IMR-90 (cell line): ENCODE measurements at regions not wholly inside any gene's neighbourhood (a gene's known extent, or its start where the extent isn't known, plus 50 kb on each side); places are given as distances from the start of the nearest gene placed in this dataset.

Source experiments
- ATAC-seq: fragments of 200-7000 bp; cut with Tn5 transposase; 2 replicates; pipeline ENCODE4 v1.9.1; 2020; ENCODE audit warnings: low read depth, mild to moderate bottlenecking, moderate library complexity
- BruUV-seq: library from RNA; stranded (reverse); fragments of 400-500 nt; replicated peaks from 2 replicates; lab custom pipeline; 2021; lab: Mats Ljungman, UMichigan
- CTCF ChIA-PET: fragments of 300-600 bp; formaldehyde crosslinking; extraction: SDS; loops from one replicate; lab custom pipeline; 2021; ENCODE audit warnings: antibody characterized with exemption; lab: Yijun Ruan, JAX
- POLR2A ChIA-PET: fragments of 300-600 bp; sonication (Branson Sonifier 250); formaldehyde crosslinking; loops from one replicate; lab custom pipeline; 2022; ENCODE audit warnings: antibody characterized with exemption; ENCODE audit not compliant: unreplicated experiment; lab: Charles Lee
- DNase-seq: peaks from one replicate; pipeline ENCODE4 v3.0.0; 2013
- H2AFZ ChIP-seq: replicated peaks from 2 replicates; pipeline ENCODE3; 2013; ENCODE audit warnings: low read length, mild to moderate bottlenecking; ENCODE audit not compliant: poor library complexity
- H2AK5ac ChIP-seq: 2 replicates; pipeline ENCODE4 v1.6.1; 2013; ENCODE audit warnings: low read depth, low read length, inconsistent platforms
- H2AK9ac ChIP-seq: replicated peaks from 2 replicates; pipeline ENCODE3; 2013; ENCODE audit warnings: mild to moderate bottlenecking, low read depth, low read length, moderate library complexity; ENCODE audit not compliant: poor library complexity
- H2BK120ac ChIP-seq: 2 replicates; pipeline ENCODE4 v1.6.1; 2013; ENCODE audit warnings: low read depth, low read length, inconsistent platforms
- H2BK15ac ChIP-seq: 3 replicates; pipeline ENCODE4 v1.6.1; 2013; ENCODE audit warnings: low read depth, low read length, inconsistent platforms
- H2BK20ac ChIP-seq: 2 replicates; pipeline ENCODE4 v1.6.1; 2013; ENCODE audit warnings: low read depth, mild to moderate bottlenecking, inconsistent platforms, low read length, moderate library complexity
- H2BK5ac ChIP-seq: 2 replicates; pipeline ENCODE4 v1.6.1; 2013; ENCODE audit warnings: mild to moderate bottlenecking, low read depth, low read length, inconsistent platforms; ENCODE audit not compliant: poor library complexity, severe bottlenecking
- H3K14ac ChIP-seq: replicated peaks from 2 replicates; pipeline ENCODE4 v1.6.1; 2013; ENCODE audit warnings: low read depth, low read length, inconsistent platforms
- H3K18ac ChIP-seq: 2 replicates; pipeline ENCODE4 v1.6.1; 2013; ENCODE audit warnings: low read depth, low read length, control low read depth
- H3K23ac ChIP-seq: 2 replicates; pipeline ENCODE4 v1.6.1; 2013; ENCODE audit warnings: low read depth, low read length, inconsistent platforms
- H3K27ac ChIP-seq: 2 replicates; pipeline ENCODE4 v1.5.1; 2013; ENCODE audit warnings: mild to moderate bottlenecking, control low read depth, low read length; ENCODE audit not compliant: insufficient read depth
- H3K27me3 ChIP-seq: 2 replicates; pipeline ENCODE4 v1.6.1; 2013; ENCODE audit warnings: low read length; ENCODE audit not compliant: control insufficient read depth, insufficient read depth
- H3K36me3 ChIP-seq: 2 replicates; pipeline ENCODE4 v1.6.1; 2013; ENCODE audit warnings: low read length, mixed read lengths; ENCODE audit not compliant: control insufficient read depth, insufficient read depth
- H3K4ac ChIP-seq: 2 replicates; pipeline ENCODE4 v1.6.1; 2013; ENCODE audit warnings: low read depth, low read length, inconsistent platforms
- H3K4me1 ChIP-seq: 2 replicates; pipeline ENCODE4 v1.6.1; 2013; ENCODE audit warnings: low read length, mixed read lengths; ENCODE audit not compliant: control insufficient read depth, insufficient read depth
- H3K4me2 ChIP-seq: 2 replicates; pipeline ENCODE4 v1.6.1; 2013; ENCODE audit warnings: low read depth, mild to moderate bottlenecking, control low read depth, low read length, moderate library complexity
- H3K4me3 ChIP-seq: 2 replicates; pipeline ENCODE4 v1.5.1; 2013; ENCODE audit warnings: low read depth, mild to moderate bottlenecking, control low read depth, low read length, moderate library complexity; ENCODE audit not compliant: insufficient read depth
- H3K56ac ChIP-seq: 2 replicates; pipeline ENCODE4 v1.6.1; 2013; ENCODE audit warnings: low read length, inconsistent platforms; ENCODE audit not compliant: insufficient read depth; ENCODE audit errors: extremely low read depth
- H3K79me1 ChIP-seq, 2 experiments: 2 replicates each; pipeline ENCODE4 v1.6.1; 2013; ENCODE audit warnings: low read length in 2 of 2, inconsistent platforms in 1 of 2, low read depth in 1 of 2
- H3K9ac ChIP-seq: 2 replicates; pipeline ENCODE4 v1.6.1; 2013; ENCODE audit warnings: low read depth, low read length, control low read depth
- H3K9me1 ChIP-seq: 2 replicates; pipeline ENCODE4 v1.6.1; 2013; ENCODE audit warnings: low read length, inconsistent platforms; ENCODE audit not compliant: insufficient read depth
- H3K9me3 ChIP-seq: 2 replicates; pipeline ENCODE4 v1.6.1; 2013; ENCODE audit warnings: low read length; ENCODE audit not compliant: control insufficient read depth, insufficient read depth
- H4K20me1 ChIP-seq: 2 replicates; pipeline ENCODE4 v1.6.1; 2013; ENCODE audit warnings: low read length, inconsistent platforms; ENCODE audit not compliant: insufficient read depth
- H4K5ac ChIP-seq: 2 replicates; pipeline ENCODE4 v1.6.1; 2013; ENCODE audit warnings: mild to moderate bottlenecking, low read depth, low read length, control low read depth
- H4K8ac ChIP-seq, 2 experiments: 2 replicates each; pipeline ENCODE4 v1.6.1; 2013; ENCODE audit warnings: low read depth in 2 of 2, low read length in 2 of 2, control low read depth in 1 of 2, inconsistent platforms in 1 of 2
- H4K91ac ChIP-seq: 2 replicates; pipeline ENCODE4 v1.6.1; 2013; ENCODE audit warnings: low read depth, low read length, inconsistent platforms; ENCODE audit not compliant: insufficient read depth
- BHLHE40 ChIP-seq: fragments of 150-350 bp; IDR thresholded peaks from 2 replicates; pipeline ENCODE4 v1.6.1; 2016; ENCODE audit warnings: mild to moderate bottlenecking, low read depth, low read length
- CEBPB ChIP-seq: IDR thresholded peaks from 2 replicates; pipeline ENCODE4 v1.6.1; 2012; ENCODE audit warnings: low read depth, low read length, improper control_type of control experiment
- CHD1 ChIP-seq: IDR thresholded peaks from 2 replicates; pipeline ENCODE4 v1.6.1; 2012; ENCODE audit warnings: low read depth, low read length, improper control_type of control experiment
- FOS ChIP-seq: fragments of 150-350 bp; IDR thresholded peaks from 2 replicates; pipeline ENCODE4 v1.6.1; 2016; ENCODE audit warnings: low read depth, low read length
- MAFK ChIP-seq: IDR thresholded peaks from 2 replicates; pipeline ENCODE4 v1.6.1; 2012; ENCODE audit warnings: low read depth, low read length, improper control_type of control experiment
- MAZ ChIP-seq: IDR thresholded peaks from 2 replicates; pipeline ENCODE4 v1.6.1; 2012; ENCODE audit warnings: low read depth, mild to moderate bottlenecking, low read length, improper control_type of control experiment, moderate library complexity, borderline replicate concordance
- MXI1 ChIP-seq: IDR thresholded peaks from 2 replicates; pipeline ENCODE4 v1.6.1; 2012; ENCODE audit warnings: low read depth, mild to moderate bottlenecking, low read length, moderate library complexity, borderline replicate concordance
- NFE2L2 ChIP-seq: fragments of 150-350 bp; IDR thresholded peaks from 2 replicates; pipeline ENCODE4 v1.6.1; 2016; ENCODE audit warnings: low read depth, mild to moderate bottlenecking, low read length
- POLR2A ChIP-seq: IDR thresholded peaks from 2 replicates; pipeline ENCODE4 v1.6.1; 2012; ENCODE audit warnings: mild to moderate bottlenecking, low read depth, low read length
- RAD21 ChIP-seq: IDR thresholded peaks from 2 replicates; pipeline ENCODE4 v1.6.1; 2012; ENCODE audit warnings: low read length, improper control_type of control experiment
- RCOR1 ChIP-seq: IDR thresholded peaks from 2 replicates; pipeline ENCODE4 v1.6.1; 2012; ENCODE audit warnings: mild to moderate bottlenecking, low read length, improper control_type of control experiment; ENCODE audit not compliant: insufficient replicate concordance
- RFX5 ChIP-seq: IDR thresholded peaks from 2 replicates; pipeline ENCODE4 v1.8.0; 2012; ENCODE audit warnings: low read depth, mild to moderate bottlenecking, low read length, moderate library complexity
- SMC3 ChIP-seq: fragments of 150-350 bp; IDR thresholded peaks from 2 replicates; pipeline ENCODE4 v1.6.1; 2016; ENCODE audit warnings: low read depth, mild to moderate bottlenecking, antibody characterized with exemption, low read length, moderate library complexity
- WGBS, 2 experiments: methylation state at CpG; one replicate each; pipeline versions ENCODE4 v1.1.5 to v1.1.7; 2013; ENCODE audit warnings: missing lambda C conversion rate in 2 of 2; ENCODE audit not compliant: insufficient read length in 1 of 2; ENCODE audit errors: extremely low coverage in 2 of 2; 5-methylcytosine and 5-hydroxymethylcytosine counted together
- dilution Hi-C: fragments of 300-500 bp; cut with HindIII; formaldehyde crosslinking; loops from one replicate; pipeline ENCODE4 v1.14.3; 2018; ENCODE audit warnings: low sequenced_read_pairs; ENCODE audit not compliant: unreplicated experiment
- in situ Hi-C: fragments of 300-500 bp; cut with MboI; formaldehyde crosslinking; loops from 3 replicates; pipeline ENCODE4 v1.14.3; 2019; ENCODE audit warnings: low sequenced_read_pairs, inconsistent platforms, mixed read lengths
- intact Hi-C: fragments of 100-400 bp; cut with micrococcal nuclease; formaldehyde crosslinking; loops from 2 replicates; pipeline ENCODE4 v1.10.0; 2022
- TF ChIP-seq, protein P1 (sequence below): fragments of 150-350 bp; IDR thresholded peaks from 2 replicates; pipeline ENCODE4 v1.6.1; 2017; ENCODE audit warnings: mild to moderate bottlenecking, antibody characterized with exemption, low read length, low read depth
- TF ChIP-seq, protein P2 (sequence below): fragments of 150-350 bp; IDR thresholded peaks from 2 replicates; pipeline ENCODE4 v1.6.1; 2016; ENCODE audit warnings: low read depth, mild to moderate bottlenecking, low read length, moderate library complexity, borderline replicate concordance
- TF ChIP-seq, protein P3 (sequence below): conservative IDR thresholded peaks from 2 replicates; pipeline ENCODE4 v1.5.1; 2012; ENCODE audit warnings: mild to moderate bottlenecking, low read depth, low read length, improper control_type of control experiment

DNA sequence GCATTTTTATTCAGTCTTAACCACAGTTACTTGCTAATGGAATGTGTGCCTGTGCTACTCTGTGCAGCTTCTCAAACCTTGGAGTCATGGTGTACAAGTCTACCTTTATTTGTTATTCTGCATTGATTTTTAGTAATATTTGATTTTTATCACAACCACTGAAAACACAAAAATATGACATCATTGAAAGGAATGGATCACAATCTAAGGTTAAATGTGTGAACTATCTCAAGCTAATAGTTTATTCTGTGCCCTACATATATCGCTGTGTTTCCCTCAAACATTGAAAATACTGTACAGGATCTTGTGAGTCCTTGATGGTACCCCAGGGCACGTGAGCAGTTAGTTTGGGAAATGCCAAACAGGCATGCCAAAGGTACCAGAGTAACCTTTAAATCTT is 573.4 kb downstream of the FRK start:
- Histone ChIP-seq H4K5ac (no peak overlapping the region), H3K4me1 (no peaks in the 10 kb centered on the region), H3K23ac (no peak overlapping the region), H2AFZ (no peak overlapping the region), H3K36me3 (no peaks in the 10 kb centered on the region), H2BK20ac (no peak overlapping the region), H3K18ac (no peak overlapping the region), H3K27me3 (no peaks in the 10 kb centered on the region), H3K79me1 (no peaks in the 10 kb centered on the region), H3K4ac (no peak overlapping the region), H2BK5ac (no peak overlapping the region), H2AK5ac (no peak overlapping the region), H4K20me1 (no peaks in the 10 kb centered on the region), H3K9ac (no peak overlapping the region), H2BK15ac (no peak overlapping the region), H3K14ac (no peak overlapping the region), H4K91ac (no peak overlapping the region), H3K9me3 (no peaks in the 10 kb centered on the region), H3K4me3 (no peak overlapping the region), H4K8ac (no peak overlapping the region), H3K4me2 (no peak overlapping the region), H2AK9ac (no peak overlapping the region), H3K27ac (no peak overlapping the region), H2BK120ac (no peak overlapping the region), H3K56ac (no peak overlapping the region), H3K9me1 (no peaks in the 10 kb centered on the region)
- intact Hi-C loops: loop anchor here (5.0 to 10.0 kb wide), 2 partner anchors 410 to 607 kb away; no protein-coding TSS in a partner anchor
- DNase-seq (no peak), ATAC-seq (no peak)
- in situ Hi-C loops: no loop called here
- WGBS, 2 experiments: no CpG with 5 or more reads among the region's 2 CpGs
- TF ChIP-seq, protein P1, sequence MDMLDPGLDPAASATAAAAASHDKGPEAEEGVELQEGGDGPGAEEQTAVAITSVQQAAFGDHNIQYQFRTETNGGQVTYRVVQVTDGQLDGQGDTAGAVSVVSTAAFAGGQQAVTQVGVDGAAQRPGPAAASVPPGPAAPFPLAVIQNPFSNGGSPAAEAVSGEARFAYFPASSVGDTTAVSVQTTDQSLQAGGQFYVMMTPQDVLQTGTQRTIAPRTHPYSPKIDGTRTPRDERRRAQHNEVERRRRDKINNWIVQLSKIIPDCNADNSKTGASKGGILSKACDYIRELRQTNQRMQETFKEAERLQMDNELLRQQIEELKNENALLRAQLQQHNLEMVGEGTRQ: no peak
- no peak for TF ChIP-seq POLR2A
- TF ChIP-seq SMC3: no peak
- no peak for TF ChIP-seq MAFK
- TF ChIP-seq MXI1: no peak
- TF ChIP-seq, protein P2, sequence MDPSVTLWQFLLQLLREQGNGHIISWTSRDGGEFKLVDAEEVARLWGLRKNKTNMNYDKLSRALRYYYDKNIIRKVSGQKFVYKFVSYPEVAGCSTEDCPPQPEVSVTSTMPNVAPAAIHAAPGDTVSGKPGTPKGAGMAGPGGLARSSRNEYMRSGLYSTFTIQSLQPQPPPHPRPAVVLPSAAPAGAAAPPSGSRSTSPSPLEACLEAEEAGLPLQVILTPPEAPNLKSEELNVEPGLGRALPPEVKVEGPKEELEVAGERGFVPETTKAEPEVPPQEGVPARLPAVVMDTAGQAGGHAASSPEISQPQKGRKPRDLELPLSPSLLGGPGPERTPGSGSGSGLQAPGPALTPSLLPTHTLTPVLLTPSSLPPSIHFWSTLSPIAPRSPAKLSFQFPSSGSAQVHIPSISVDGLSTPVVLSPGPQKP: no peak
- TF ChIP-seq RCOR1: no peak
- TF ChIP-seq BHLHE40: no peak
- TF ChIP-seq RFX5: no peak
- TF ChIP-seq MAZ: no peak
- no peak for TF ChIP-seq CHD1
- no peak for TF ChIP-seq RAD21
- no peak for TF ChIP-seq FOS
- TF ChIP-seq NFE2L2: no peak
- no peak for TF ChIP-seq CEBPB
- TF ChIP-seq, protein P3, sequence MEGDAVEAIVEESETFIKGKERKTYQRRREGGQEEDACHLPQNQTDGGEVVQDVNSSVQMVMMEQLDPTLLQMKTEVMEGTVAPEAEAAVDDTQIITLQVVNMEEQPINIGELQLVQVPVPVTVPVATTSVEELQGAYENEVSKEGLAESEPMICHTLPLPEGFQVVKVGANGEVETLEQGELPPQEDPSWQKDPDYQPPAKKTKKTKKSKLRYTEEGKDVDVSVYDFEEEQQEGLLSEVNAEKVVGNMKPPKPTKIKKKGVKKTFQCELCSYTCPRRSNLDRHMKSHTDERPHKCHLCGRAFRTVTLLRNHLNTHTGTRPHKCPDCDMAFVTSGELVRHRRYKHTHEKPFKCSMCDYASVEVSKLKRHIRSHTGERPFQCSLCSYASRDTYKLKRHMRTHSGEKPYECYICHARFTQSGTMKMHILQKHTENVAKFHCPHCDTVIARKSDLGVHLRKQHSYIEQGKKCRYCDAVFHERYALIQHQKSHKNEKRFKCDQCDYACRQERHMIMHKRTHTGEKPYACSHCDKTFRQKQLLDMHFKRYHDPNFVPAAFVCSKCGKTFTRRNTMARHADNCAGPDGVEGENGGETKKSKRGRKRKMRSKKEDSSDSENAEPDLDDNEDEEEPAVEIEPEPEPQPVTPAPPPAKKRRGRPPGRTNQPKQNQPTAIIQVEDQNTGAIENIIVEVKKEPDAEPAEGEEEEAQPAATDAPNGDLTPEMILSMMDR: no peak
- ChIA-PET POLR2A (no interaction called here), CTCF (no interaction called here)
- BruUV-seq: no TSS peak
- dilution Hi-C loops: no loop called here
